NT2/D1 (cell line): ENCODE measurements at regions not wholly inside any gene's neighbourhood (a gene's known extent, or its start where the extent isn't known, plus 50 kb on each side); places are given as distances from the start of the nearest gene placed in this dataset.

Source experiments
- DNase-seq: peaks from one replicate; pipeline ENCODE4 v3.0.0-alpha.2; 2011; ENCODE audit warnings: low read depth, low spot score
- H3K27me3 ChIP-seq: 2 replicates; pipeline ENCODE4 v1.6.0; 2011; ENCODE audit warnings: mild to moderate bottlenecking; ENCODE audit not compliant: insufficient read length, insufficient read depth
- H3K36me3 ChIP-seq: 2 replicates; pipeline ENCODE4 v1.6.1; 2011; ENCODE audit warnings: mild to moderate bottlenecking, low read length, mixed read lengths; ENCODE audit not compliant: insufficient read depth, insufficient read length
- H3K4me1 ChIP-seq: 2 replicates; pipeline ENCODE4 v1.5.1; 2011; ENCODE audit not compliant: insufficient read depth, insufficient read length
- H3K4me3 ChIP-seq: 2 replicates; pipeline ENCODE4 v1.5.1; 2011; ENCODE audit warnings: low read depth; ENCODE audit not compliant: insufficient read length
- H3K9ac ChIP-seq: 2 replicates; pipeline ENCODE4 v1.6.0; 2011; ENCODE audit warnings: low read depth; ENCODE audit not compliant: insufficient read length
- H3K9me3 ChIP-seq: 2 replicates; pipeline ENCODE4 v1.5.1; 2011; ENCODE audit warnings: mild to moderate bottlenecking, low read length; ENCODE audit not compliant: insufficient read depth
- SUZ12 ChIP-seq: IDR thresholded peaks from 2 replicates; pipeline ENCODE4 v1.6.1; 2011; ENCODE audit not compliant: insufficient read length, insufficient read depth; ENCODE audit errors: extremely low read depth
- YY1 ChIP-seq: IDR thresholded peaks from 2 replicates; pipeline ENCODE4 v1.6.1; 2011; ENCODE audit not compliant: insufficient read length, insufficient read depth
- ZNF274 ChIP-seq: IDR thresholded peaks from 2 replicates; pipeline ENCODE4 v1.6.1; 2011; ENCODE audit warnings: mild to moderate bottlenecking, low read depth, low read length

- TF ChIP-seq SUZ12: no peak
- TF ChIP-seq ZNF274: no peak
- TF ChIP-seq YY1: no peak
Measured at GRCh38 chr5:28110781-28111180, 1072.4 kb upstream of the CDH9 start.

GRCh38 chr5:28104080-28104479, 1065.7 kb upstream of the CDH9 start:
- Histone ChIP-seq H3K9me3 (no peaks in the 10 kb centered on the region), H3K36me3 (no peaks in the 10 kb centered on the region), H3K4me3 (no peak overlapping the region), H3K27me3 (no peaks in the 10 kb centered on the region), H3K9ac (no peak overlapping the region), H3K4me1 (no peaks in the 10 kb centered on the region)
- no peak for TF ChIP-seq YY1
- no peak for TF ChIP-seq SUZ12
- no peak for TF ChIP-seq ZNF274
- no peak for DNase-seq

More at GRCh38 chr5:28110781-28111180, 1072.4 kb upstream of the CDH9 start:
- no peaks in the 10 kb centered on the region for H3K27me3 ChIP-seq
- no peaks in the 10 kb centered on the region for H3K4me1 ChIP-seq
- H3K9ac ChIP-seq: no peak overlapping the region
- no peaks in the 10 kb centered on the region for H3K36me3 ChIP-seq
- no peak for DNase-seq
- no peaks in the 10 kb centered on the region for H3K9me3 ChIP-seq
- H3K4me3 ChIP-seq: no peak overlapping the region

DNA sequence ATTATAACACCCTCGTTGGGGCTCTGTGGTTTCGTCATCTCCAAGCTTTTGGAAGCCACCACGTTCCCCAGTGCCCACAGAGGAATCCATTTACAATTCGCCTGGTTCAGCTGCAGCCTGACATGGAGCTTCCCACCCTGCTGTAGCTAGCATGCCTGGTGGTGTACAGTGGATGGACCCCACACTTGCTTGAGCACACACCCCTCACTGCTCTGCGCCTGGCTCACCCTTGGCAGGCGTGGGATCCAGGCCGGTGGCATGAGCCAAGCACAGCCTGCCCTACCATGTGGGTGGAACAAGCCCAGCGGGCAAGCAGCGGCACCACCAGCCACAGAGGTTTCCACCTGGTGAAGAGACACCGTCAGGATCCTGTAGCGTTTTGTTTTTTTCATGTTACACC, 1045.7 kb upstream of the CDH9 start:
- no peaks in the 10 kb centered on the region for H3K9me3 ChIP-seq
- no peak for DNase-seq

GRCh38 chr5:28082610-28083009, 1044.2 kb upstream of the CDH9 start:
- TF ChIP-seq YY1 (no peak), ZNF274 (no peak), SUZ12 (no peak)
- no peak for DNase-seq
- Histone ChIP-seq H3K27me3 (no peaks in the 10 kb centered on the region), H3K36me3 (no peaks in the 10 kb centered on the region), H3K4me1 (no peaks in the 10 kb centered on the region), H3K9ac (no peak overlapping the region), H3K4me3 (no peak overlapping the region), H3K9me3 (no peaks in the 10 kb centered on the region)

More for the DNA sequence above, 1045.7 kb upstream of the CDH9 start:
- Histone ChIP-seq H3K4me3 (no peak overlapping the region), H3K9ac (no peak overlapping the region), H3K27me3 (no peaks in the 10 kb centered on the region), H3K36me3 (no peaks in the 10 kb centered on the region), H3K4me1 (no peaks in the 10 kb centered on the region)
- no peak for TF ChIP-seq SUZ12
- TF ChIP-seq ZNF274: no peak
- no peak for TF ChIP-seq YY1

GRCh38 chr5:28077291-28078240, 1039.2 kb upstream of the CDH9 start:
- no peak for TF ChIP-seq YY1
- no peak for TF ChIP-seq SUZ12
- TF ChIP-seq ZNF274: no peak
- Histone ChIP-seq H3K4me1 (no peaks in the 10 kb centered on the region), H3K4me3 (no peak overlapping the region), H3K36me3 (no peaks in the 10 kb centered on the region), H3K9ac (no peak overlapping the region), H3K27me3 (no peaks in the 10 kb centered on the region), H3K9me3 (no peaks in the 10 kb centered on the region; the same call in 1 of the 2 replicates)
- DNase-seq: no peak

DNA sequence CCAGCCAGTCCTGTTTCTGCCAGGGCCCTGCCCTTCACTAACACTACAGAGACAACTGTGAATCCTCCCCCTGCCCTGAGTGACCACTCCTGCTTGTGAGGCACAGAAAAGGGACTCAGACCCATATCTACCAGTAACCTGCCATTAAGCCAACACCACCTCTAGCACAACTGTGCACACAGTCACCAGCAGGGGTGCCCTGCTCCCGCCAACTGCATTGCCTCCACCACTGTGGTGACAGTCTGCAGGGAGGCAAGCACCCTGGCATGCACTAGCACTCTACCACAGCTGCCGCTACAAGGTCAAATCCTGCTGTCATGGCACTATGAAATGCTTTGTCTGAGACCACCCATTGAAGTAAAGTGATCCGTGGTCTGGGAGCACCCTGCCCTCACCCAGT, 1028.5 kb upstream of the CDH9 start:
- Histone ChIP-seq H3K9ac (no peak overlapping the region), H3K9me3 (no peaks in the 10 kb centered on the region), H3K4me3 (no peak overlapping the region), H3K27me3 (no peaks in the 10 kb centered on the region), H3K36me3 (no peaks in the 10 kb centered on the region), H3K4me1 (no peaks in the 10 kb centered on the region)
- TF ChIP-seq ZNF274 (no peak), YY1 (no peak), SUZ12 (no peak)
- DNase-seq: no peak

DNA sequence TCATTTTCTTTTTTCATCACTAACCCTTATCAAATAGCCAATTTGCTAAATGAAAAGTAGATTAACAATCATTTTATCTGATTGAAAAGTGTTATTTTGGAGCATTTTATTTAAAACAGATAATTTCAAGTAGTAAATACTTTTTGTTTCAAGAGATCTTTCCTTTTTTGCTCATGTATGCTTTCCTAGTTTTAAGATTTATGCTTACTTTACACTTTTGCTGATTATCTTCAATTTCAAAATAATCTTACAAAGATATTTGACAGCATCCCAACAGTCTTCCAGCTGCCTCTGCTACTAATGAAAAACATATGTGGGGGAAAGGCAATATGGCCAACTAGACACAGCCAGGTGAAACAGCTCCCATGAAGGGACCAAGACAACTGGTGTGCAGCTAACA, 1027.3 kb upstream of the CDH9 start:
- no peak for TF ChIP-seq ZNF274
- no peak for TF ChIP-seq SUZ12
- no peak for TF ChIP-seq YY1
- H3K27me3 ChIP-seq: no peaks in the 10 kb centered on the region
- H3K4me1 ChIP-seq: no peaks in the 10 kb centered on the region
- H3K9me3 ChIP-seq: no peaks in the 10 kb centered on the region
- no peaks in the 10 kb centered on the region for H3K36me3 ChIP-seq
- no peak overlapping the region for H3K4me3 ChIP-seq
- DNase-seq: no peak
- no peak overlapping the region for H3K9ac ChIP-seq
